GM23338 (cell line): ENCODE measurements at regions not wholly inside any gene's neighbourhood (a gene's known extent, or its start where the extent isn't known, plus 50 kb on each side); places are given as distances from the start of the nearest gene placed in this dataset.

Source experiments
- ATAC-seq: fragments of 200-7000 bp; cut with Tn5 transposase; 3 replicates; pipeline ENCODE4 v1.9.1; 2020
- DNase-seq: peaks from one replicate; pipeline ENCODE4 v3.0.0-alpha.2; 2015; ENCODE audit warnings: low spot score
- H2AFZ ChIP-seq: fragments of 200-600 bp; sonication (generic); 2 replicates; pipeline ENCODE4 v1.8.0; 2016; ENCODE audit warnings: antibody characterized with exemption, mild to moderate bottlenecking, moderate library complexity
- H3F3A ChIP-seq: fragments of 200-600 bp; sonication (generic); replicated peaks from 2 replicates; pipeline ENCODE4 v1.8.0; 2017; ENCODE audit warnings: antibody characterized with exemption, mixed run types, low read depth
- H3K27ac ChIP-seq: fragments of 200-600 bp; sonication (generic); 2 replicates; pipeline ENCODE4 v1.6.1; 2016; ENCODE audit warnings: low read depth
- H3K27me3 ChIP-seq: fragments of 200-600 bp; sonication (generic); 2 replicates; pipeline ENCODE4 v1.8.0; 2016; ENCODE audit warnings: mild to moderate bottlenecking, mixed run types, moderate library complexity; ENCODE audit not compliant: insufficient read depth
- H3K36me3 ChIP-seq: fragments of 200-600 bp; sonication (generic); 2 replicates; pipeline ENCODE4 v1.8.0; 2016; ENCODE audit warnings: mild to moderate bottlenecking; ENCODE audit not compliant: insufficient read depth
- H3K4me1 ChIP-seq: fragments of 200-600 bp; sonication (generic); 2 replicates; pipeline ENCODE4 v1.8.0; 2016; ENCODE audit warnings: mild to moderate bottlenecking, moderate library complexity; ENCODE audit not compliant: insufficient read depth
- H3K4me2 ChIP-seq: fragments of 200-600 bp; sonication (generic); 2 replicates; pipeline ENCODE4 v1.7.1; 2017; ENCODE audit warnings: mixed run types
- H3K4me3 ChIP-seq: fragments of 200-600 bp; sonication (generic); 2 replicates; pipeline ENCODE4 v1.6.1; 2016; ENCODE audit warnings: mixed run types
- H3K79me2 ChIP-seq: fragments of 200-600 bp; sonication (generic); replicated peaks from 2 replicates; pipeline ENCODE4 v1.8.0; 2017; ENCODE audit warnings: mild to moderate bottlenecking; ENCODE audit not compliant: insufficient read depth
- H3K9me2 ChIP-seq: fragments of 200-600 bp; sonication (generic); 2 replicates; pipeline ENCODE4 v1.8.0; 2017; ENCODE audit not compliant: insufficient read depth
- H4K20me1 ChIP-seq: fragments of 200-600 bp; sonication (generic); replicated peaks from 2 replicates; pipeline ENCODE4 v1.8.0; 2017; ENCODE audit warnings: mild to moderate bottlenecking; ENCODE audit not compliant: insufficient read depth
- H3K27ac Mint-ChIP-seq: 2 replicates; pipeline ENCODE4 v1.8.0; 2020; ENCODE audit warnings: inconsistent platforms, mild to moderate bottlenecking, moderate library complexity, mixed read lengths
- H3K27me3 Mint-ChIP-seq: 3 replicates; pipeline ENCODE4 v1.8.0; 2022; ENCODE audit warnings: low read depth, mild to moderate bottlenecking, moderate library complexity, mixed read lengths, inconsistent platforms; ENCODE audit not compliant: insufficient read depth, poor library complexity
- H3K36me3 Mint-ChIP-seq: 3 replicates; pipeline ENCODE4 v1.8.0; 2021; ENCODE audit warnings: low read depth, mild to moderate bottlenecking, inconsistent platforms, moderate library complexity, mixed read lengths
- H3K4me1 Mint-ChIP-seq: 3 replicates; pipeline ENCODE4 v1.8.0; 2020; ENCODE audit warnings: mild to moderate bottlenecking, inconsistent platforms, mixed read lengths
- H3K4me3 Mint-ChIP-seq: 3 replicates; pipeline ENCODE4 v1.8.0; 2021; ENCODE audit warnings: moderate library complexity, mild to moderate bottlenecking, inconsistent platforms, mixed read lengths
- H3K9me3 Mint-ChIP-seq: 3 replicates; pipeline ENCODE4 v1.8.0; 2020; ENCODE audit warnings: moderate library complexity, mild to moderate bottlenecking, inconsistent platforms, mixed read lengths
- CREB1 ChIP-seq: fragments of 250-450 bp; sonication (Bioruptor Pico); IDR thresholded peaks from 2 replicates; pipeline ENCODE4 v1.5.0; 2020; ENCODE audit warnings: low read depth, mild to moderate bottlenecking, moderate library complexity
- ETS1 ChIP-seq: IDR thresholded peaks from 2 replicates; pipeline ENCODE4 v1.6.1; 2016; ENCODE audit warnings: antibody characterized with exemption
- EZH2 ChIP-seq: fragments of 200-600 bp; sonication (generic); IDR thresholded peaks from one replicate; pipeline ENCODE4 v1.8.0; 2017; ENCODE audit warnings: antibody characterized with exemption, mild to moderate bottlenecking, low read depth; ENCODE audit not compliant: unreplicated experiment
- EZH2phosphoT487 ChIP-seq: fragments of 200-600 bp; sonication (generic); IDR thresholded peaks from one replicate; pipeline ENCODE4 v1.8.1; 2018; ENCODE audit warnings: antibody characterized with exemption; ENCODE audit not compliant: unreplicated experiment
- JUNB ChIP-seq: IDR thresholded peaks from one replicate; pipeline ENCODE4 v1.6.1; 2016; ENCODE audit warnings: antibody characterized with exemption; ENCODE audit not compliant: unreplicated experiment
- NANOG ChIP-seq: IDR thresholded peaks from 2 replicates; pipeline ENCODE4 v1.6.1; 2016; ENCODE audit warnings: antibody characterized with exemption, borderline replicate concordance
- POLR2AphosphoS5 ChIP-seq: IDR thresholded peaks from 2 replicates; pipeline ENCODE4 v1.6.1; 2016; ENCODE audit warnings: antibody characterized with exemption, low read depth
- REST ChIP-seq: IDR thresholded peaks from one replicate; pipeline ENCODE4 v1.6.1; 2018; ENCODE audit warnings: antibody characterized with exemption; ENCODE audit not compliant: unreplicated experiment
- STAT1 ChIP-seq: IDR thresholded peaks from one replicate; pipeline ENCODE4 v1.6.1; 2016; ENCODE audit warnings: antibody characterized with exemption; ENCODE audit not compliant: unreplicated experiment
- ZNF331 ChIP-seq: fragments of 250-450 bp; sonication (Bioruptor Pico); IDR thresholded peaks from 2 replicates; pipeline ENCODE4 v1.5.0; 2020; ENCODE audit warnings: low read depth, mild to moderate bottlenecking, moderate library complexity

GRCh38 chr6:167548451-167548850 is 223.6 kb downstream of the TTLL2 start:
- Mint-ChIP-seq H3K27ac (no peak overlapping the region), H3K27me3 (peaks cover 5% of the 10 kb centered on the region), H3K4me1 (no peaks in the 10 kb centered on the region; the same call in 2 of the 3 replicates), H3K4me3 (no peak overlapping the region), H3K36me3 (no peaks in the 10 kb centered on the region; the same call in 2 of the 3 replicates), H3K9me3 (no peaks in the 10 kb centered on the region)
- no peaks in the 10 kb centered on the region for H3K9me2 ChIP-seq
- H3K27me3 ChIP-seq: no peaks in the 10 kb centered on the region
- TF ChIP-seq ZNF331: no peak
- TF ChIP-seq POLR2AphosphoS5: no peak
- no peak for TF ChIP-seq EZH2
- no peaks in the 10 kb centered on the region for H3K36me3 ChIP-seq
- no peak overlapping the region for H3K4me2 ChIP-seq
- H3K27ac ChIP-seq: no peak overlapping the region
- H4K20me1 ChIP-seq: no peaks in the 10 kb centered on the region
- H3K79me2 ChIP-seq: no peaks in the 10 kb centered on the region
- no peaks in the 10 kb centered on the region for H3F3A ChIP-seq
- H3K4me1 ChIP-seq: no peaks in the 10 kb centered on the region
- no peak overlapping the region for H3K4me3 ChIP-seq
- ATAC-seq (no peak), DNase-seq (no peak)
- no peak overlapping the region for H2AFZ ChIP-seq

GRCh38 chr6:167549213-167549612 is 224.3 kb downstream of the TTLL2 start:
- no peak overlapping the region for H3K27ac Mint-ChIP-seq
- H3K4me1 Mint-ChIP-seq: no peaks in the 10 kb centered on the region; the same call in 2 of the 3 replicates

More at GRCh38 chr6:167549213-167549612, 224.3 kb downstream of the TTLL2 start:
- DNase-seq (no peak), ATAC-seq (no peak)
- Histone ChIP-seq H3K4me2 (no peak overlapping the region), H3K9me2 (no peaks in the 10 kb centered on the region), H3K4me1 (no peaks in the 10 kb centered on the region), H3K27me3 (no peaks in the 10 kb centered on the region), H2AFZ (no peak overlapping the region), H3K4me3 (no peak overlapping the region), H4K20me1 (no peaks in the 10 kb centered on the region), H3K36me3 (no peaks in the 10 kb centered on the region), H3K79me2 (no peaks in the 10 kb centered on the region), H3F3A (no peaks in the 10 kb centered on the region), H3K27ac (no peak overlapping the region)
- Mint-ChIP-seq H3K36me3 (no peaks in the 10 kb centered on the region; the same call in 2 of the 3 replicates), H3K4me3 (no peak overlapping the region), H3K27me3 (peaks cover 5% of the 10 kb centered on the region), H3K9me3 (no peaks in the 10 kb centered on the region; the same call in 2 of the 3 replicates)
- TF ChIP-seq STAT1 (no peak), ETS1 (no peak), REST (no peak), NANOG (no peak), CREB1 (no peak), EZH2phosphoT487 (no peak), POLR2AphosphoS5 (no peak), JUNB (no peak)
